Activated naive CD4-positive, alpha-beta T cell treated with anti-CD3 and anti-CD28 coated beads, Interleukin-2, amount 50 U/mL, for 72 hours (primary cell): ENCODE measurements at regions not wholly inside any gene's neighbourhood (a gene's known extent, or its start where the extent isn't known, plus 50 kb on each side); places are given as distances from the start of the nearest gene placed in this dataset.

Experiments
- ATAC-seq, 2 donors: fragments of 150-1000 bp; cut with Tn5 transposase; 2 replicates each; pipeline ENCODE4 v1.10.0; 2021; ENCODE audit warnings: mild to moderate bottlenecking in 2 of 2, moderate library complexity in 2 of 2
- DNase-seq, 2 donors: peaks; one replicate each; pipeline ENCODE4 v3.0.0; 2021 to 2022; ENCODE audit warnings: low spot score in 2 of 2
- H3K27ac Mint-ChIP-seq, 2 donors: one replicate each; pipeline ENCODE4 v1.8.0; 2022; ENCODE audit warnings: mild to moderate bottlenecking in 2 of 2, mixed read lengths in 2 of 2
- H3K36me3 Mint-ChIP-seq, 2 donors: one replicate each; pipeline ENCODE4 v1.8.0; 2022; ENCODE audit warnings: mixed read lengths in 2 of 2
- H3K9me3 Mint-ChIP-seq, 2 donors: one replicate each; pipeline ENCODE4 v1.8.0; 2022; ENCODE audit warnings: mixed read lengths in 2 of 2

DNA sequence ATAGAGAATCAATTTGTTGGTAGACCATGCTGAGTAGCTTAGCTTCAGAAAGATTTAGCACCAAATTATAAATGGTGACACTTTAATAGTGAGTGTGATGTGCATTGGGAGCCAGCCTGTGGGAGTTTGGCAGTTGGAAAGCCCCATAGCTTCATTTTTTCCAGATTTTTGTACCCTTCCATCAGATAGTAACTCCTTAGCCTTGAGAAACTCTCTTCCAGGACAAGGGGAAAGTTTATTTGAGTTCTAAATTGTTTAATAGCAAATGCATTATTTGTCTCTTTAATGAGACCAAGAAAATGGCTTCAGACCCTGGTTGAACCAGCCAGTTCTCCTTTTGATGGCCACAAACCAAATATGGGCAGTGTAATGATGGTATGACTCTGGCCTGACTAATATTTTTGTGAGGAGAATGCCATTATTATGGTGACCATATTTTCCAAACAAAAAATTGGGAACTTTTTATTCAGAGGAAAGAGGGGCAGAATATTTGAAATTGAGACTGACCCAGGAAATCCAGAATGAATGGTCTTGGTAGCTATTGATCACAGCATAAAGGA is 49.8 kb downstream of the PLCE1 start:
- no peak for ATAC-seq
- H3K27ac Mint-ChIP-seq: no peak overlapping the region
- no peaks in the 10 kb centered on the region for H3K36me3 Mint-ChIP-seq
- peaks cover 0 to 5% of the 10 kb centered on the region in 2 donors for H3K9me3 Mint-ChIP-seq
- DNase-seq: no peak

- Mint-ChIP-seq H3K9me3 (peaks cover 0 to 5% of the 10 kb centered on the region in 2 donors), H3K27ac (no peak overlapping the region), H3K36me3 (no peaks in the 10 kb centered on the region)
- DNase-seq (no peak), ATAC-seq (no peak)
These were observed 52.4 kb downstream of the PLCE1 start for GRCh38 chr10:94046098-94046497.

DNA sequence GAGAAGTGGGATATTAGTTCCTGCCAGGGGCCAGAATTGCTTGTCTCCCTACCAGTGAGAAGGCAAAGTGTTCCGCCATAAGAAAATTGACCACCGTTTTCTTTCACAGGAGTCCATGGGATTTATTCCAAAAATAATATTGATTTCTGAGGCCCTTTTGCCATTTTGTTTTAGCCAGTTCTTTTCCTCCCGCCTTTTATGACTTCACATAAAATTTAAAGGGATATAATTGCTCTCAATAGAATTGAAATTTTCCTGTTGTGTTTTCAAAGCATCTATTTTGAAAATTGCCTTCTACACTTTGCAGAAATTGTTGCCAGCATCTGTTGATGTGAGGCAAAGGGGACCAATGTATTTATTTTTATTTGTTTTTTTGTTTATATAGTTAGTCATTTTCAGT is 53.6 kb downstream of the PLCE1 start:
- ATAC-seq (no peak), DNase-seq (no peak)
- Mint-ChIP-seq H3K36me3 (no peaks in the 10 kb centered on the region), H3K27ac (no peak overlapping the region), H3K9me3 (peaks cover 0 to 3% of the 10 kb centered on the region in 2 donors)

DNA sequence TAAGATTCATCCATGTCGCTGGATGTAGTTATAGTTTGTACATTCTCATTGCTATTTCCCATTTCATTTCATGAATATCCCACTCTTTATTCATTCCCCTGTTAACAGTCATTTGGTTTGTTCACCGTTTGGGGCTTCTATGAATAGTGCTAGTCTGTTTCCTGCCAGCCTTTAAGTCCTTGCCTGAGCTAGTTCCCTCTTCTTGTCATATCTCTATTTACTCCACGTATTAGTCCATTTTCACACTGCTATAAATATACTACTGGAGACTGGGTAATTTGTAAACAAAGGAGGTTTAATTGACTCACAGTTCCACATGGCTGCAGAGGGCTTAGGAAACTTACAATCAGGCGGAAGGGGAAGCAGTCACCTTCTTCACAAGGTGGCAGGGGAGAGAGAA is 56.2 kb downstream of the PLCE1 start:
- ATAC-seq (no peak), DNase-seq (no peak)
- Mint-ChIP-seq H3K27ac (no peak overlapping the region), H3K36me3 (no peaks in the 10 kb centered on the region), H3K9me3 (no peaks in the 10 kb centered on the region)

DNA sequence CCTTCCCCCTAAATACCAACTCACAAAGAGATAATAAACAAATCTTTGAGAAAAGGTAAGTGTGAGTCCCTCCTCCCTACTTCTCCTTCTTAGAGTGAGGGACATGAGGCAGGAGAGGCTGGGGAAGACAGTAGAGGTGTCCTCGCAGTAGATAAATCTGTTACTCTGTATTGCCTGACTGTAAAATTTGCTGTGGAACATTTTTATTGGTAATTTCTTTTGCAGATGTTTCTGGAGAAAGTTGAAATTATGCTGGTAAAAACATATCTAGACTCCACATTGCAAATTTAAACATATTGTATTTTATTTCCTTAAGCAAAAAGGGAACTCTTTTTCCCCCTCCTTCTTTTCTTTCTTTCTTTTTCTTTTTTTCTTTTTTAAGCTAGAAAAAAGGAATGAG is 58.5 kb downstream of the PLCE1 start:
- H3K36me3 Mint-ChIP-seq: no peaks in the 10 kb centered on the region
- ATAC-seq: no peak
- DNase-seq: no peak
- no peaks in the 10 kb centered on the region for H3K9me3 Mint-ChIP-seq
- H3K27ac Mint-ChIP-seq: no peak overlapping the region

- Mint-ChIP-seq H3K27ac (no peak overlapping the region), H3K9me3 (no peaks in the 10 kb centered on the region), H3K36me3 (no peaks in the 10 kb centered on the region)
- DNase-seq: no peak
- no peak for ATAC-seq
These were observed 59.4 kb downstream of the PLCE1 start for GRCh38 chr10:94052866-94053791.

DNA sequence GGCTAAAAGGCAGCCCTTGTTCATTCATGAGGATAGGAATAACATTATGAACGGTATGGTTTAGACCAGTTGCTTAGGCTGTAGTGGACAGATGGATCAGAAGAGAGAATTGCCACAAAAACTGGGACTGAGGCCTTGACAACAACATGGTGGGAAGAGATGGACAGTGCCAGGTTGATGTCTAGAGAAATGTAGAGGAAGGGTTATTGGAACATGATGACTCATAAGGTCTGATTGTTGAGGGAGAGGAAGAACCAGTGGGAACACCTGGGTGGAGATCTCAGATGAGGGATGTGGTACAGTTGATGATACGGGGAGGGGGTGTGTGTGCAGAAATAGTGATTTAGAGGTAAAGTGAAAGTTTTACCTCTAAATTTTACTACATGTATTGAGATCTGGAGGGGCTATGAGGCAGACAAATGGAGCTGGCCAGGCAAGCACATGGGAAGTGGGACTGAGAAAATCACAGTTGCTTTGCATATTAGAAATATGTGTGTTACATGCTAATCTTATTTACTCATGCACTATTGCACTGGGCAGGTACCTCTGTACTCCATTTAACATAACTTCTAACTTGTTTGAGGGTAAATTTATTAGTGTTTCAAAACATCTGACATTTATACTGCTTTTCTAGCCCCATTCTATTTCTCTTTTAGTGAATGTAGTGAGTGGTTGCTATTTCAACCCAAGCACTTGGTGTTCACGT is 65.6 kb downstream of the PLCE1 start:
- no peak for DNase-seq
- no peak for ATAC-seq
- H3K27ac Mint-ChIP-seq: no peak overlapping the region
- peaks cover 3 to 13% of the 10 kb centered on the region in 2 donors for H3K9me3 Mint-ChIP-seq
- H3K36me3 Mint-ChIP-seq: no peaks in the 10 kb centered on the region

GRCh38 chr10:94061026-94061425 is 67.3 kb downstream of the PLCE1 start:
- DNase-seq (no peak), ATAC-seq (no peak)
- peaks cover 3 to 13% of the 10 kb centered on the region in 2 donors for H3K9me3 Mint-ChIP-seq
- H3K27ac Mint-ChIP-seq: no peak overlapping the region
- no peaks in the 10 kb centered on the region for H3K36me3 Mint-ChIP-seq

- ATAC-seq (no peak), DNase-seq (no peak)
- Mint-ChIP-seq H3K9me3 (peaks cover 3 to 13% of the 10 kb centered on the region in 2 donors), H3K27ac (no peak overlapping the region), H3K36me3 (no peaks in the 10 kb centered on the region)
These were observed 68.9 kb downstream of the PLCE1 start for GRCh38 chr10:94062611-94063010.

DNA sequence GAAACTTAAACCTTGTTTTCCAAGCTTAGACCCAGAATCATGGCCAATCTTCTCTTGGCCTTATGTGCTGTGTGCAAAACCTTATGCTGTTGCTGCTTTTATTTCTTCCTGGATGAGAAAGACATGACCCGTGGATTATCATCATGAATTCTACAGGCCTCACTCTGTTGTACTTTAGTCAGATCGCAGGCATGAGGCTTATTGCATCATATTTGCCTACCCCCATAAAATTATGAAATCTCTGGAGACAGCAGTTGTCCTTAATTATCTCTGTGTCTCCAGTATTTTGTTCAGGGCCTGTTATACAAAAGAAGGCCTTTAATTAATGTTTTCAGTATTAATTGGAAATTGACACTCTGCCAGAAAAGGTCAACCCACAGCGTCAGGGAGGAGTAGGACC is 71.6 kb downstream of the PLCE1 start:
- H3K36me3 Mint-ChIP-seq: no peaks in the 10 kb centered on the region
- ATAC-seq (no peak), DNase-seq (no peak)
- H3K27ac Mint-ChIP-seq: no peak overlapping the region
- H3K9me3 Mint-ChIP-seq: peaks cover 0 to 7% of the 10 kb centered on the region in 2 donors

GRCh38 chr10:94065787-94066186 is 72.1 kb downstream of the PLCE1 start:
- no peaks in the 10 kb centered on the region for H3K36me3 Mint-ChIP-seq
- DNase-seq (no peak), ATAC-seq (no peak)
- no peak overlapping the region for H3K27ac Mint-ChIP-seq
- H3K9me3 Mint-ChIP-seq: peaks cover 0 to 7% of the 10 kb centered on the region in 2 donors

DNA sequence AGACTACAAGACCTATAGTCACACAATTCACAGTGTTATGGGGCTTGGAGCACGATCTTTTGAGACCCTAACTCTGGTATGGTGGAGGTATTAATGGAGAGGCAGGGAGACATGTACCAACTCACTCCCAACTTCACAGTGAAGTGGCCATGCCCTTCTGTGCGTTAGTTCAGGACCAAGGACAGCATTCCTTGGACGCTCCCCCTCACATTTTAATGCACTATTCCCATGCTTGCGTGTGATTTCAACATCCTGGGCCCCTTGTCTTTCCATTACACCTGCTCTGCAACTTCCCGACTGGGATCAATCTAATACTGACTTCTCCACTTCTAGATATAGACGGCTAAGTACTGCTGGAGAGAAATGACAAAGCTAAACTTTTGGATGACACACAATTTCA is 72.7 kb downstream of the PLCE1 start:
- DNase-seq: no peak
- H3K27ac Mint-ChIP-seq: no peak overlapping the region
- no peaks in the 10 kb centered on the region for H3K36me3 Mint-ChIP-seq

GRCh38 chr10:94069884-94070283 is 76.2 kb downstream of the PLCE1 start:
- ATAC-seq (no peak), DNase-seq (no peak)
- Mint-ChIP-seq H3K36me3 (no peaks in the 10 kb centered on the region), H3K9me3 (no peaks in the 10 kb centered on the region), H3K27ac (no peak overlapping the region)

More for the DNA sequence above, 72.7 kb downstream of the PLCE1 start:
- peaks cover 0 to 7% of the 10 kb centered on the region in 2 donors for H3K9me3 Mint-ChIP-seq
- no peak for ATAC-seq

DNA sequence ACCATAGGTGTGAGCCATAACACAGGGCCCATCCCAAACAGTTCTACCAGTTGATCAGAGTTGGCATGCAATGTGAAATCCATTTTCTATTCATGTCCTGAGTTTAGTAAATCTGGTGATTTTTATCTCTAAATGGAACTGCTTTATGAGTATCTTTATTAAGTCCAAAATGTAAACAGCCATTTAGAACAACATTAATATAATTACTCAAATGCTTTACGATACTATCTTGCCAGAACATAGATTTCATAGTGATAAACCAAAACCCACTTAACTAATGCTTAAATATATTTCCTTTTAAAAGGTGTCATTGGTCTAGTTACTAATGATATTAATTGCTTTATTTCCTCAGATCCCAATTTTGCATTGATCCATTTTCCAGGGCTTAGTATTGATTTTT is 80.7 kb downstream of the PLCE1 start:
- DNase-seq: no peak
- no peaks in the 10 kb centered on the region for H3K9me3 Mint-ChIP-seq
- no peaks in the 10 kb centered on the region for H3K36me3 Mint-ChIP-seq
- H3K27ac Mint-ChIP-seq: no peak overlapping the region
- no peak for ATAC-seq

- DNase-seq (no peak), ATAC-seq (no peak)
- H3K27ac Mint-ChIP-seq: no peak overlapping the region
- H3K36me3 Mint-ChIP-seq: no peaks in the 10 kb centered on the region
- H3K9me3 Mint-ChIP-seq: no peaks in the 10 kb centered on the region
These were observed 81.8 kb downstream of the PLCE1 start for GRCh38 chr10:94075506-94075905.

GRCh38 chr10:94076325-94076841 is 82.7 kb downstream of the PLCE1 start:
- no peaks in the 10 kb centered on the region for H3K9me3 Mint-ChIP-seq
- no peaks in the 10 kb centered on the region for H3K36me3 Mint-ChIP-seq
- H3K27ac Mint-ChIP-seq: no peak overlapping the region
- ATAC-seq (no peak), DNase-seq (no peak)

- ATAC-seq (no peak), DNase-seq (no peak)
- no peaks in the 10 kb centered on the region for H3K36me3 Mint-ChIP-seq
- H3K9me3 Mint-ChIP-seq: no peaks in the 10 kb centered on the region
- H3K27ac Mint-ChIP-seq: no peak overlapping the region
These were observed 83.3 kb downstream of the PLCE1 start for GRCh38 chr10:94077042-94077441.
